ENCODE measurements at regions not wholly inside any gene's neighbourhood (a gene's known extent, or its start where the extent isn't known, plus 50 kb on each side); places are given as distances from the start of the nearest gene placed in this dataset.

GRCh38 chrX:15143050-15143824, 126.6 kb downstream of the ASB9 start:
- Mint-ChIP-seq H3K36me3 (no peaks in the 10 kb centered on the region), H3K27ac (peak overlapping the region; percentile 62), H3K4me1 (peaks cover 21% of the 10 kb centered on the region), H3K9me3 (no peaks in the 10 kb centered on the region), H3K27me3 (no peaks in the 10 kb centered on the region), H3K4me3 (peak overlapping the region; percentile 81)

GRCh38 chrX:15142084-15142715, 127.7 kb downstream of the ASB9 start:
- Mint-ChIP-seq H3K36me3 (no peaks in the 10 kb centered on the region), H3K27me3 (no peaks in the 10 kb centered on the region), H3K27ac (no peak overlapping the region), H3K4me3 (peak overlapping the region; percentile 53), H3K9me3 (no peaks in the 10 kb centered on the region), H3K4me1 (peaks cover 17% of the 10 kb centered on the region)

GRCh38 chrX:15136795-15137194, 133.1 kb downstream of the ASB9 start:
- Mint-ChIP-seq H3K4me1 (peaks cover under 1% of the 10 kb centered on the region), H3K4me3 (no peak overlapping the region), H3K9me3 (no peaks in the 10 kb centered on the region), H3K27me3 (peaks cover 2% of the 10 kb centered on the region), H3K36me3 (no peaks in the 10 kb centered on the region), H3K27ac (no peak overlapping the region)

GRCh38 chrX:15129412-15129811, 140.5 kb downstream of the ASB9 start:
- no peaks in the 10 kb centered on the region for H3K36me3 Mint-ChIP-seq

GRCh38 chrX:15128861-15129260, 141.0 kb downstream of the ASB9 start:
- no peak overlapping the region for H3K4me3 Mint-ChIP-seq
- no peaks in the 10 kb centered on the region for H3K9me3 Mint-ChIP-seq
- H3K27me3 Mint-ChIP-seq: no peaks in the 10 kb centered on the region
- peaks cover 5% of the 10 kb centered on the region for H3K4me1 Mint-ChIP-seq
- no peaks in the 10 kb centered on the region for H3K36me3 Mint-ChIP-seq
- no peak overlapping the region for H3K27ac Mint-ChIP-seq

More at GRCh38 chrX:15129412-15129811, 140.5 kb downstream of the ASB9 start:
- no peak overlapping the region for H3K4me3 Mint-ChIP-seq
- peak overlapping the region; percentile 48 for H3K27ac Mint-ChIP-seq
- no peaks in the 10 kb centered on the region for H3K9me3 Mint-ChIP-seq
- peaks cover 2% of the 10 kb centered on the region for H3K27me3 Mint-ChIP-seq
- peaks cover 5% of the 10 kb centered on the region for H3K4me1 Mint-ChIP-seq

- Mint-ChIP-seq H3K27me3 (no peaks in the 10 kb centered on the region), H3K27ac (no peak overlapping the region), H3K4me1 (peaks cover 5% of the 10 kb centered on the region), H3K4me3 (no peak overlapping the region), H3K36me3 (no peaks in the 10 kb centered on the region), H3K9me3 (no peaks in the 10 kb centered on the region)
These were observed 142.9 kb downstream of the ASB9 start for GRCh38 chrX:15127010-15127409.

- Mint-ChIP-seq H3K27ac (no peak overlapping the region), H3K36me3 (no peaks in the 10 kb centered on the region), H3K4me1 (no peaks in the 10 kb centered on the region), H3K27me3 (no peaks in the 10 kb centered on the region), H3K4me3 (no peak overlapping the region), H3K9me3 (no peaks in the 10 kb centered on the region)
These were observed 153.0 kb downstream of the ASB9 start for GRCh38 chrX:15116900-15117299.

- Mint-ChIP-seq H3K36me3 (no peaks in the 10 kb centered on the region), H3K9me3 (no peaks in the 10 kb centered on the region), H3K4me3 (no peak overlapping the region), H3K4me1 (no peaks in the 10 kb centered on the region), H3K27ac (no peak overlapping the region), H3K27me3 (no peaks in the 10 kb centered on the region)
These were observed 154.9 kb downstream of the ASB9 start for GRCh38 chrX:15114743-15115566.

GRCh38 chrX:15107367-15107988, 162.4 kb downstream of the ASB9 start:
- no peaks in the 10 kb centered on the region for H3K9me3 Mint-ChIP-seq
- H3K4me3 Mint-ChIP-seq: no peak overlapping the region
- no peak overlapping the region for H3K27ac Mint-ChIP-seq

GRCh38 chrX:15098505-15098904, 171.4 kb downstream of the ASB9 start:
- Mint-ChIP-seq H3K4me3 (no peak overlapping the region), H3K36me3 (no peaks in the 10 kb centered on the region), H3K4me1 (no peaks in the 10 kb centered on the region), H3K9me3 (no peaks in the 10 kb centered on the region), H3K27me3 (peaks cover 1% of the 10 kb centered on the region), H3K27ac (no peak overlapping the region)

More at GRCh38 chrX:15107367-15107988, 162.4 kb downstream of the ASB9 start:
- Mint-ChIP-seq H3K36me3 (no peaks in the 10 kb centered on the region), H3K4me1 (peaks cover 8% of the 10 kb centered on the region), H3K27me3 (peaks cover 4% of the 10 kb centered on the region)

GRCh38 chrX:15087747-15088146, 182.1 kb downstream of the ASB9 start:
- H3K27ac Mint-ChIP-seq: no peak overlapping the region
- no peak overlapping the region for H3K4me3 Mint-ChIP-seq
- H3K9me3 Mint-ChIP-seq: no peaks in the 10 kb centered on the region
- no peaks in the 10 kb centered on the region for H3K27me3 Mint-ChIP-seq
- H3K36me3 Mint-ChIP-seq: no peaks in the 10 kb centered on the region
- no peaks in the 10 kb centered on the region for H3K4me1 Mint-ChIP-seq

- H3K27ac Mint-ChIP-seq: no peak overlapping the region
- no peaks in the 10 kb centered on the region for H3K9me3 Mint-ChIP-seq
- H3K27me3 Mint-ChIP-seq: no peaks in the 10 kb centered on the region
- no peaks in the 10 kb centered on the region for H3K4me1 Mint-ChIP-seq
- no peaks in the 10 kb centered on the region for H3K36me3 Mint-ChIP-seq
- no peak overlapping the region for H3K4me3 Mint-ChIP-seq
These were observed 196.6 kb downstream of the ASB9 start for GRCh38 chrX:15073313-15073712.

- no peak overlapping the region for H3K4me3 Mint-ChIP-seq
- no peaks in the 10 kb centered on the region for H3K36me3 Mint-ChIP-seq
- H3K27me3 Mint-ChIP-seq: no peaks in the 10 kb centered on the region
- H3K27ac Mint-ChIP-seq: no peak overlapping the region
- H3K9me3 Mint-ChIP-seq: no peaks in the 10 kb centered on the region
- no peaks in the 10 kb centered on the region for H3K4me1 Mint-ChIP-seq
These were observed 197.0 kb downstream of the ASB9 start for GRCh38 chrX:15072880-15073279.

GRCh38 chrX:15072259-15072658, 197.6 kb downstream of the ASB9 start:
- Mint-ChIP-seq H3K27me3 (no peaks in the 10 kb centered on the region), H3K4me3 (no peak overlapping the region), H3K27ac (no peak overlapping the region), H3K36me3 (no peaks in the 10 kb centered on the region), H3K9me3 (no peaks in the 10 kb centered on the region), H3K4me1 (no peaks in the 10 kb centered on the region)

GRCh38 chrX:15059474-15059873, 186.3 kb downstream of the MOSPD2 start:
- H3K27ac Mint-ChIP-seq: no peak overlapping the region
- H3K9me3 Mint-ChIP-seq: no peaks in the 10 kb centered on the region
- peaks cover 3% of the 10 kb centered on the region for H3K27me3 Mint-ChIP-seq
- no peaks in the 10 kb centered on the region for H3K4me1 Mint-ChIP-seq
- H3K4me3 Mint-ChIP-seq: no peak overlapping the region
- no peaks in the 10 kb centered on the region for H3K36me3 Mint-ChIP-seq
